ENCODE measurements at regions not wholly inside any gene's neighbourhood (a gene's known extent, or its start where the extent isn't known, plus 50 kb on each side); places are given as distances from the start of the nearest gene placed in this dataset.

DNA sequence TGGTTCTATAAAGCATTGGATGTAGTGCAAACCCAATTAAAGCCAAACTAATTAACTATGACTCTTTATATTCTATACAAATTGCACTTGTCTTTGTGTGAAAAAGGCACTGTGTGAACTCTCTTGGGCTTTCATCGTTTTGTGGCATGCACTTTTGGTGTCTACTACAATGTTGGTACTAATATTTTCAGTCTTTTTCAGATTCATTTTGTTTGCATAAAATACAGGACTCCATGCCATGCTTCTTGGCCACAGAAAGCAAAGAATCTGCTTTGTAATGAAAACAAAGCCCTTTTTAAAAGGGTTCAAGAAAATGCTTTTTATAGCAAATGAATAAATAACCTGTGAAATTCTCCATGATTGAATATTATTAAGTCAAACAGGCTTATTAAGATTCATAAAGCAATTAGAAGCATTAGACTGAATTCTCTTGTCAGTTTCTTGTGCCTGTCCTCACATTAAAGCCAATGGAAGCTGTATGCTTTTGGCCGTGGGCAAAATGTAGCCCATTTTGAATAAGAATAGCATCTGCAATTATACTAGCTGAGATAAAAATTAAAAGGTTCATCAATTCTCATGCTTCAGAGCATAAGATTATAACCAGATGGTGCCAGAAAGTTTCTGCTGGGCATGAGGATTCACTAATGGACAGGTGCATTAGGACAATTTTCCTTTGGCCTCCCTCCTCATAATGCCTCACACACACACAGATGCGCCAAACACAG lies 1665.2 kb downstream of the SUCLG1 start:
- intact Hi-C loops (cut with DNase I, micrococcal nuclease) = no loop called here
- Mint-ChIP-seq H3K36me3 (ENCODE audit: low read depth) (no peaks in the 10 kb centered on the region), H3K4me3 (no peak overlapping the region)

DNA sequence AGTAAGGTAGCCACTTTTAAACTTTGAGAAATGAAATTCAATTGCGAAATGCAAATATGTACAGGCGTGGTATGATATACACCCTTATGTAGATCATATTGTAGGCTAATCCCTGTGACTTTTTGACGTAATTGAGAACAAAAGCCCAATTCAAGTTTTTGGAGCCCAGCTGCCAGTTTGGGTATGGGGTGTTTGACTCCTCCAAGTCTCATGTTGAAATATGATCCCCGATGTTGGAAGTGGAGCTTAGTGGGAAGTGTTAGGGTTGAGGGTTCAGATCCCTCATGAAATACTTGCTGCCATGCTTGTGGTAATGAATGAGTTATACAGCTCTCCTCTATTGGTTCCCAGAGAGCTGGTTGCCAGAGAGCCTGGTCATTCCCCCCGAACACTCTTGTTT lies 1666.8 kb downstream of the SUCLG1 start:
- no peaks in the 10 kb centered on the region for H3K27me3 Mint-ChIP-seq
- no peaks in the 10 kb centered on the region for H3K36me3 Mint-ChIP-seq (ENCODE audit: low read depth)
- no peaks in the 10 kb centered on the region for H3K4me1 Mint-ChIP-seq (ENCODE audit: low read depth)
- H3K27ac Mint-ChIP-seq = no peak overlapping the region
- Histone ChIP-seq H3K27me3 (ENCODE audit: control insufficient read depth in 1 of 2, insufficient read depth in 2 of 2, low read length in 2 of 2) (no peaks in the 10 kb centered on the region), H3K4me3 (ENCODE audit: low read length) (no peak overlapping the region), H3K4me1 (ENCODE audit: insufficient read depth, low read length) (no peaks in the 10 kb centered on the region), H3K27ac (ENCODE audit: low read depth in 1 of 2, low read length in 2 of 2) (no peak overlapping the region), H3K36me3 (ENCODE audit: insufficient read depth, low read length) (no peaks in the 10 kb centered on the region), H3K9me3 (ENCODE audit: control insufficient read depth in 1 of 2, insufficient read depth in 1 of 2, low read length in 2 of 2) (peaks cover 0 to 4% of the 10 kb centered on the region in 2 experiments)
- H3K9me3 Mint-ChIP-seq = peaks cover 5% of the 10 kb centered on the region
- DNase-seq (no peak), ATAC-seq (ENCODE audit: poor library complexity) (no peak)
- H3K4me3 Mint-ChIP-seq = no peak overlapping the region
- intact Hi-C loops (cut with DNase I, micrococcal nuclease) = no loop called here
- ChIA-PET POLR2A (no interaction called here), CTCF (no interaction called here)
- TF ChIP-seq, protein P1, sequence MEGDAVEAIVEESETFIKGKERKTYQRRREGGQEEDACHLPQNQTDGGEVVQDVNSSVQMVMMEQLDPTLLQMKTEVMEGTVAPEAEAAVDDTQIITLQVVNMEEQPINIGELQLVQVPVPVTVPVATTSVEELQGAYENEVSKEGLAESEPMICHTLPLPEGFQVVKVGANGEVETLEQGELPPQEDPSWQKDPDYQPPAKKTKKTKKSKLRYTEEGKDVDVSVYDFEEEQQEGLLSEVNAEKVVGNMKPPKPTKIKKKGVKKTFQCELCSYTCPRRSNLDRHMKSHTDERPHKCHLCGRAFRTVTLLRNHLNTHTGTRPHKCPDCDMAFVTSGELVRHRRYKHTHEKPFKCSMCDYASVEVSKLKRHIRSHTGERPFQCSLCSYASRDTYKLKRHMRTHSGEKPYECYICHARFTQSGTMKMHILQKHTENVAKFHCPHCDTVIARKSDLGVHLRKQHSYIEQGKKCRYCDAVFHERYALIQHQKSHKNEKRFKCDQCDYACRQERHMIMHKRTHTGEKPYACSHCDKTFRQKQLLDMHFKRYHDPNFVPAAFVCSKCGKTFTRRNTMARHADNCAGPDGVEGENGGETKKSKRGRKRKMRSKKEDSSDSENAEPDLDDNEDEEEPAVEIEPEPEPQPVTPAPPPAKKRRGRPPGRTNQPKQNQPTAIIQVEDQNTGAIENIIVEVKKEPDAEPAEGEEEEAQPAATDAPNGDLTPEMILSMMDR (IDR thresholded peaks at IDR 0.05) = no peak

More for the DNA sequence above, 1665.2 kb downstream of the SUCLG1 start:
- H3K4me1 Mint-ChIP-seq (ENCODE audit: low read depth) = no peaks in the 10 kb centered on the region
- TF ChIP-seq, protein P1 (IDR thresholded peaks at IDR 0.05) = no peak
- ATAC-seq (ENCODE audit: poor library complexity) (no peak), DNase-seq (no peak)
- H3K27ac Mint-ChIP-seq = no peak overlapping the region
- H3K9me3 Mint-ChIP-seq = peaks cover 3% of the 10 kb centered on the region
- H3K27me3 ChIP-seq (ENCODE audit: control insufficient read depth in 1 of 2, insufficient read depth in 2 of 2, low read length in 2 of 2) = no peaks in the 10 kb centered on the region
- ChIA-PET CTCF (no interaction called here), POLR2A (no interaction called here)
- H3K27ac ChIP-seq (ENCODE audit: low read depth in 1 of 2, low read length in 2 of 2) = no peak overlapping the region
- no peak overlapping the region for H3K4me3 ChIP-seq (ENCODE audit: low read length)
- no peaks in the 10 kb centered on the region for H3K36me3 ChIP-seq (ENCODE audit: insufficient read depth, low read length)
- no peaks in the 10 kb centered on the region for H3K27me3 Mint-ChIP-seq
- H3K4me1 ChIP-seq (ENCODE audit: insufficient read depth, low read length) = no peaks in the 10 kb centered on the region
- peaks cover 0 to 4% of the 10 kb centered on the region in 2 experiments for H3K9me3 ChIP-seq (ENCODE audit: control insufficient read depth in 1 of 2, insufficient read depth in 1 of 2, low read length in 2 of 2)

DNA sequence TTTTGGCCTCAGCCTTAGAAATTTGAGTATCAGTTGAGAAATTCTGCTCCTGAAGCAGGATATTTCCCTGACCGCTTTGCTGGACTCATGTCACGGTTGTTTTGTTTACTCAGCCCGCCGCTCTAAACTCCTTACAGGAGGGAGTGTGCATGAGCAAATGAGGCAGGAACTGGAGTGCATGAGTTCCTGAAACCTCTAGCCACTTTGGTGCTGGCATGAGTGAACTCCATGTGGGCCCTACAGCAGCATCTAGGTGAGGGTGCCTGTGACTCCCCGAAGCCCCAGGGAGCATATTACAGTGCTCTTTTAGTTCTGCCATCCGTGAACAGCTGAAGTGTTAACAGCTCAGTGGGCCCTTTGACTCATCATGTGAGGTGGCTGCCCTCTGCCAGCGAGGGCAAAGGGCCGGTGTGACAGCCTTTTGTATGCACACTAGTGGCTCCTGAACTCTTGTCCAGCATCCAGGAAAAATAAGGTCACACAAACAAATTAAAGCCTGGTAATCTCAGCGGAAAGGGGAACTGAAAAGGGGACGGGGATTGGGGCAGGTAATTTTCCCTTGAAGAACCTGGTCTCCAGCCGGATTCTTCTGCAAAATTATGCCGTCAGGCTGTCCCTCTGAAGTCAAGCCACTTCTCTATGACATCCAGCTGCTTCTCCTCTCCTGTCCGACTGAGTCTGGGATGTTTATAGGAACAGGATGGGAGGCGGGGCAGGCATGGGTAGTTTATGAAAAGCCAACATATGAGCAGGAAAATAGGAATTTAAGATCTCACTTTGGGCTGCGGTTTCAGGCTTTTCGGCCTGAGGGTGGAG lies 1668.7 kb downstream of the SUCLG1 start:
- TF ChIP-seq, protein P1 (IDR thresholded peaks at IDR 0.05) = no peak
- Histone ChIP-seq H3K9me3 (ENCODE audit: control insufficient read depth in 1 of 2, insufficient read depth in 1 of 2, low read length in 2 of 2) (peaks cover 0 to 4% of the 10 kb centered on the region in 2 experiments), H3K27ac (ENCODE audit: low read depth in 1 of 2, low read length in 2 of 2) (no peak overlapping the region), H3K27me3 (ENCODE audit: control insufficient read depth in 1 of 2, insufficient read depth in 2 of 2, low read length in 2 of 2) (no peaks in the 10 kb centered on the region), H3K4me1 (ENCODE audit: insufficient read depth, low read length) (no peaks in the 10 kb centered on the region), H3K4me3 (ENCODE audit: low read length) (no peak overlapping the region), H3K36me3 (ENCODE audit: insufficient read depth, low read length) (no peaks in the 10 kb centered on the region)
- ATAC-seq (ENCODE audit: poor library complexity) (no peak), DNase-seq (no peak)
- CTCF ChIA-PET = no interaction called here
- Mint-ChIP-seq H3K27me3 (no peaks in the 10 kb centered on the region), H3K9me3 (peaks cover 5% of the 10 kb centered on the region), H3K4me1 (ENCODE audit: low read depth) (no peaks in the 10 kb centered on the region), H3K4me3 (no peak overlapping the region), H3K27ac (no peak overlapping the region), H3K36me3 (ENCODE audit: low read depth) (no peaks in the 10 kb centered on the region)
- POLR2A ChIA-PET = no interaction called here
- intact Hi-C loops (cut with DNase I, micrococcal nuclease) = no loop called here
